PC-9 (cell line): ENCODE measurements at regions not wholly inside any gene's neighbourhood (a gene's known extent, or its start where the extent isn't known, plus 50 kb on each side); places are given as distances from the start of the nearest gene placed in this dataset.

Source experiments
- BruUV-seq: library from RNA; stranded (reverse); fragments of 400-500 nt; replicated peaks from 2 replicates; lab custom pipeline; 2021; lab: Mats Ljungman, UMichigan
- CTCF ChIA-PET: fragments of 300-600 bp; sonication (Branson Sonifier 250); formaldehyde crosslinking; loops from one replicate; lab custom pipeline; 2022; ENCODE audit warnings: antibody characterized with exemption; lab: Charles Lee
- POLR2A ChIA-PET: fragments of 300-600 bp; sonication (Branson Sonifier 250); formaldehyde crosslinking; loops from one replicate; lab custom pipeline; 2022; ENCODE audit warnings: antibody characterized with exemption; ENCODE audit not compliant: unreplicated experiment; lab: Charles Lee
- DNase-seq, 2 experiments: peaks; one replicate each; pipeline versions ENCODE4 v3.0.0 to v3.0.0-alpha.2; 2015 to 2022; ENCODE audit warnings: mixed read lengths in 1 of 2
- H2AFZ ChIP-seq: fragments of 200-600 bp; sonication (generic); 2 replicates; pipeline ENCODE4 v1.8.1; 2017; ENCODE audit warnings: antibody characterized with exemption
- H3F3A ChIP-seq: fragments of 200-600 bp; sonication (generic); 2 replicates; pipeline ENCODE4 v1.8.1; 2017; ENCODE audit warnings: antibody characterized with exemption, mild to moderate bottlenecking, low read depth; ENCODE audit not compliant: insufficient read depth
- H3K27ac ChIP-seq: fragments of 200-600 bp; sonication (generic); 2 replicates; pipeline ENCODE4 v1.6.1; 2016; ENCODE audit warnings: mixed run types
- H3K27me3 ChIP-seq: fragments of 200-600 bp; sonication (generic); 2 replicates; pipeline ENCODE4 v1.6.1; 2016; ENCODE audit warnings: low read depth, mixed run types; ENCODE audit not compliant: insufficient read depth
- H3K36me3 ChIP-seq: fragments of 200-600 bp; sonication (generic); 2 replicates; pipeline ENCODE4 v1.6.1; 2016; ENCODE audit warnings: low read depth, mixed run types
- H3K4me1 ChIP-seq: fragments of 200-600 bp; sonication (generic); replicated peaks from 2 replicates; pipeline ENCODE4 v1.6.1; 2016; ENCODE audit warnings: mixed run types; ENCODE audit not compliant: insufficient read depth
- H3K4me2 ChIP-seq: fragments of 200-600 bp; sonication (generic); 2 replicates; pipeline ENCODE4 v1.6.1; 2017; ENCODE audit warnings: mixed run types
- H3K4me3 ChIP-seq: fragments of 200-600 bp; sonication (generic); 2 replicates; pipeline ENCODE4 v1.6.1; 2016; ENCODE audit warnings: mixed run types
- H3K79me2 ChIP-seq: fragments of 200-600 bp; sonication (generic); 2 replicates; pipeline ENCODE4 v1.6.1; 2017; ENCODE audit warnings: low read depth, mixed run types
- H3K9me2 ChIP-seq: fragments of 200-600 bp; sonication (generic); 2 replicates; pipeline ENCODE4 v1.8.1; 2017; ENCODE audit warnings: mild to moderate bottlenecking; ENCODE audit not compliant: insufficient read depth
- H3K9me3 ChIP-seq: fragments of 200-600 bp; sonication (generic); 2 replicates; pipeline ENCODE4 v1.8.1; 2016; ENCODE audit warnings: low read depth; ENCODE audit not compliant: insufficient read depth
- H4K20me1 ChIP-seq: fragments of 200-600 bp; sonication (generic); 2 replicates; pipeline ENCODE4 v1.8.1; 2017; ENCODE audit not compliant: insufficient read depth
- CTCF ChIP-seq: fragments of 200-600 bp; sonication (generic); conservative IDR thresholded peaks from 2 replicates; pipeline ENCODE4 v1.6.1; 2017; ENCODE audit warnings: mixed run types, antibody characterized with exemption, mild to moderate bottlenecking, moderate library complexity
- EZH2 ChIP-seq: fragments of 200-600 bp; sonication (generic); IDR thresholded peaks from 2 replicates; pipeline ENCODE4 v1.8.0; 2017; ENCODE audit warnings: antibody characterized with exemption, low read depth
- intact Hi-C: fragments of 100-400 bp; cut with micrococcal nuclease; formaldehyde crosslinking; loops from one replicate; pipeline ENCODE4 v1.10.0; 2022; ENCODE audit not compliant: unreplicated experiment

- Histone ChIP-seq H3K4me2 (no peak overlapping the region), H3K36me3 (no peaks in the 10 kb centered on the region), H3K9me2 (no peaks in the 10 kb centered on the region), H4K20me1 (no peaks in the 10 kb centered on the region), H3K9me3 (no peaks in the 10 kb centered on the region), H3K4me1 (no peaks in the 10 kb centered on the region), H3K79me2 (no peaks in the 10 kb centered on the region), H3K27ac (no peak overlapping the region), H3K4me3 (no peak overlapping the region), H3F3A (no peaks in the 10 kb centered on the region), H3K27me3 (peaks cover 86% of the 10 kb centered on the region), H2AFZ (no peak overlapping the region)
- ChIA-PET POLR2A (no interaction called here), CTCF (no interaction called here)
- BruUV-seq, result no TSS peak
- no peak for TF ChIP-seq EZH2
- TF ChIP-seq CTCF, result no peak
- DNase-seq, result no peak
- intact Hi-C loops, result no loop called here
Measured at GRCh38 chr17:79678091-79678735, 52.5 kb upstream of the ENPP7 start.

GRCh38 chr17:79677646-79678045 is 53.1 kb upstream of the ENPP7 start:
- ChIA-PET CTCF (no interaction called here), POLR2A (no interaction called here)
- no peak for DNase-seq
- no peaks in the 10 kb centered on the region for H3K79me2 ChIP-seq
- H3K36me3 ChIP-seq, result no peaks in the 10 kb centered on the region
- no peaks in the 10 kb centered on the region for H3F3A ChIP-seq
- H3K4me1 ChIP-seq, result no peaks in the 10 kb centered on the region
- H3K27me3 ChIP-seq, result peaks cover 84% of the 10 kb centered on the region
- TF ChIP-seq EZH2, result no peak
- TF ChIP-seq CTCF, result no peak
- H3K9me2 ChIP-seq, result no peaks in the 10 kb centered on the region
- intact Hi-C loops, result no loop called here
- no peak overlapping the region for H3K4me2 ChIP-seq
- no TSS peak for BruUV-seq
- H3K4me3 ChIP-seq, result no peak overlapping the region
- no peaks in the 10 kb centered on the region for H3K9me3 ChIP-seq
- H3K27ac ChIP-seq, result no peak overlapping the region
- H2AFZ ChIP-seq, result no peak overlapping the region
- no peaks in the 10 kb centered on the region for H4K20me1 ChIP-seq

GRCh38 chr17:79676796-79677195 is 53.9 kb upstream of the ENPP7 start:
- intact Hi-C loops, result no loop called here
- CTCF ChIA-PET, result no interaction called here
- H3K27ac ChIP-seq, result no peak overlapping the region

More at GRCh38 chr17:79676796-79677195, 53.9 kb upstream of the ENPP7 start:
- H3K4me1 ChIP-seq, result no peaks in the 10 kb centered on the region
- H3K27me3 ChIP-seq, result peaks cover 80% of the 10 kb centered on the region
- H2AFZ ChIP-seq, result no peak overlapping the region
- BruUV-seq, result no TSS peak
- H3K79me2 ChIP-seq, result no peaks in the 10 kb centered on the region
- TF ChIP-seq EZH2 (no peak), CTCF (no peak)
- no peaks in the 10 kb centered on the region for H3K36me3 ChIP-seq
- no peaks in the 10 kb centered on the region for H4K20me1 ChIP-seq
- H3K4me3 ChIP-seq, result no peak overlapping the region
- H3K9me2 ChIP-seq, result no peaks in the 10 kb centered on the region
- no peaks in the 10 kb centered on the region for H3K9me3 ChIP-seq
- POLR2A ChIA-PET, result no interaction called here
- no peak for DNase-seq
- no peaks in the 10 kb centered on the region for H3F3A ChIP-seq
- no peak overlapping the region for H3K4me2 ChIP-seq
